GM12872 (cell line): ENCODE measurements at regions not wholly inside any gene's neighbourhood (a gene's known extent, or its start where the extent isn't known, plus 50 kb on each side); places are given as distances from the start of the nearest gene placed in this dataset.

Source experiments
- TF ChIP-seq, protein P1 (sequence below): IDR thresholded peaks from 3 replicates; pipeline ENCODE4 v1.5.1; 2011; ENCODE audit warnings: low read depth, mild to moderate bottlenecking, low read length, moderate library complexity; ENCODE audit not compliant: insufficient read depth

DNA sequence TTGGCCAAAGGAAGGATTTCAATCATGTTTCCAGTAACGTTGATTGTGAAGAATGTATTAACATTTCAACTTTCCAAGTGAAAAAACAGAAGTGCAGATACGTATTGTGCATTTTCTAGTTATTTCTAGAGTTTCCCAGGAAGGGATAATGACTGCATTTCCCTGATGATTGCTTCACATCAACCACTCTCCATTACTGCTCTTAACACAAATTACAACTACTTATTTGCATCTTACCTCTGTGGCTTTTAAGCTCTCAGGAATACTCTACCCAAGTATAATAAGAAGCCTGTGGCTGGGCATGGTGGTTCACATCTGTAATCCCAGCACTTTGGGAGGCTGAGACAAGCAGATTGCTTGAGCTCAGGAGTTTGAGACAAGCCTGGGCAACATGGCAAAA lies 582.5 kb downstream of the ZNF385D start:
- TF ChIP-seq, protein P1, sequence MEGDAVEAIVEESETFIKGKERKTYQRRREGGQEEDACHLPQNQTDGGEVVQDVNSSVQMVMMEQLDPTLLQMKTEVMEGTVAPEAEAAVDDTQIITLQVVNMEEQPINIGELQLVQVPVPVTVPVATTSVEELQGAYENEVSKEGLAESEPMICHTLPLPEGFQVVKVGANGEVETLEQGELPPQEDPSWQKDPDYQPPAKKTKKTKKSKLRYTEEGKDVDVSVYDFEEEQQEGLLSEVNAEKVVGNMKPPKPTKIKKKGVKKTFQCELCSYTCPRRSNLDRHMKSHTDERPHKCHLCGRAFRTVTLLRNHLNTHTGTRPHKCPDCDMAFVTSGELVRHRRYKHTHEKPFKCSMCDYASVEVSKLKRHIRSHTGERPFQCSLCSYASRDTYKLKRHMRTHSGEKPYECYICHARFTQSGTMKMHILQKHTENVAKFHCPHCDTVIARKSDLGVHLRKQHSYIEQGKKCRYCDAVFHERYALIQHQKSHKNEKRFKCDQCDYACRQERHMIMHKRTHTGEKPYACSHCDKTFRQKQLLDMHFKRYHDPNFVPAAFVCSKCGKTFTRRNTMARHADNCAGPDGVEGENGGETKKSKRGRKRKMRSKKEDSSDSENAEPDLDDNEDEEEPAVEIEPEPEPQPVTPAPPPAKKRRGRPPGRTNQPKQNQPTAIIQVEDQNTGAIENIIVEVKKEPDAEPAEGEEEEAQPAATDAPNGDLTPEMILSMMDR = no peak

DNA sequence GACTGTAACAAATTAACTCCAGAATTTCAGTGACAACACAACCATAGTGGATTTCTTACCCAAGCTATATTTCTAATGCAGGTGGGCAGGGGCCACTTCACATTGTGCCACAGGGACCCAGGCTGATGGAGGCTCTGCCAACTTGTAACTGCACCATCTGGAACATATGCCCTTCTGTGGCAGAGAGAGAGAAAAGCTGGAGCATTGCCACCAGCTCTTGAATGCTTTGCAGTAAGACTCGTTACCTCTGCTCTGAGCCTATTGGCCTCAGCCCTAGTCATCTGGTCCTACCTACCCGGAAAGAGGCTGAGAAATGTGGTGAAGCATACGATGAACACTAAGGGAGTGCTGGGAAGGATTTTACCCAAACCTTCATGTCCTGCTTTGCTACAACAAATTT lies 587.1 kb downstream of the ZNF385D start:
- TF ChIP-seq, protein P1 = no peak

DNA sequence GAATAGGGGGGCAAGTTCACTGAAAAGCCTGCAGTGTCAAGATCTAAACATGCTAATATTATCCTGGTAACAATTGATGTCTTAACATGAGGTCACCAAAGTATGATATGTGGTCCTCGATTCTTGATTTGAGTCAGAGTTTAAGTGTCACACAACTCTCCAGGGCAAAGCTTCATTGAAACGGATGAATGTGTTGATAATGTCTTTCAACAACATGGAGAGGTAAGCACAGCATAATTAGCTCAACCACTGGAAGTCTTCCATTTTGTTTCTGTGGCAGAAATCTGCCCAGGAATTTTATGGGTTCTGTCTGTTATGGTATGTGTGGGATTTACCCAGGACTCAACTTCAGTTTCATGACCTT lies 591.5 kb downstream of the ZNF385D start:
- TF ChIP-seq, protein P1 = no peak

DNA sequence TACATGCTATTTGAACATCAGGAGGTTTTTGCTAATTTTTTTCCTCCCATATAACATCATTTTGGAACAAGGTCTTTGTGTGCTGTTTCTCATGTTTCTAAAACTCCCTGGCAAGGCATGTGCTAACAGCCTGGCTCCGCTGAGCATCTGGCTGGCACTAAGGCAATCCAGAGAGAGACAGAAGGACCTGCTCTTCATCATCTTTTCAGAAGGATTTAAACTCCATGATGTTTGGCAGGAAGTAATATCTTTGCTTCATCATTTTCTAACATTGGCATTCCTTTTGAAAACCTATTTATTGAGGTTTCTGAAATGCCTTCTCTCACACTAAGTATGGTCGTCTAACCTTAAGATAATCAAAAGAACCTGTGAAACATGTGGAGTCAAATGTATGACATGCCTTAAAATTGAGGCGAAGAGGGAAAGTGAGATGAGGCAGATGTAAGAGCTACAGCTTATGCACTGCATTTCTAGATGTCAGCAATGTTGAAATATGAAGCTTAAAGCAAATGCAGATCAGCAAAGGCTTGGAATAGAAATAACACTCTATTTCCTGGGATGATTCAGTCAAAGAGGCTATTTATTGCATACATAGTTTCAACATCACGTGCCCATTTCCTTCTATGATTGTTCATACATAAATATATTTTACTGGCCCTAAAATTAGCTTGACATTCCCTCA lies 592.0 kb downstream of the ZNF385D start:
- TF ChIP-seq, protein P1 = no peak

DNA sequence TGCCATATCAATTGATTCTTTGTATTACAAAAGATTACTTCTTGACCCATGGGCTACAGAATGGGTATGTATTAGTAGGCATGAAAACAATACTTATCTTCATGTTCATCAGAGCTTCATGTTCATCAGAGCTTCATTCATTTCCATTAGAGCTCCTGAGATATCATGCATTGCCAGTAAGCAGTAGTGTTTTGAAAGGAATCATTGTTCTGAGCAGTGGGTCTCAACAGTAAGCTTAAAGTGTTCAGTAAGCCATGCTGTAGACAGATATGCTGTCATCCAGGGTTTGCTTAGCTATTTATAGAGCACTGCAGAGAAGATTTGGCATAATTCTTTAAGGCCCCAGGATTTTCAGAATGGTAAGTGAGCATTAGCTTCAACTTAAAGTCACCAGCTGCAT lies 596.1 kb downstream of the ZNF385D start:
- TF ChIP-seq, protein P1 = no peak

DNA sequence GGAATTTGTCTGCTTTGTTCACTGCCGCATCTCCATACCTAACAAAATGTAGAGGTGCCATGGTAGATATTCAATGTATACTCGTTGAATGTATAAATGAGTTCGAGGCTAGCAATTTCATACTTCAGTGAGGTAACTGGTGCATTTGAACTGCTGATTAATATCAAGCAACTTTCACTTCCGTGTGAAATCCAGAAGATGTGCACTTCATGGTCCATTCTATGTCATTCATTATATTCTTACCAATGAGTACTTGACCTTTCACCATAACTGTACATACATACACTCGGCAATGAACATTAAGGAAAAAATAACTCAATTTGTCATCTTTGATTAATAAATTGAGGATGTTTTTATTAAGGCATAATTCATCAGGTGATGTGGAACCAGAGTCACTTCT lies 598.5 kb downstream of the ZNF385D start:
- TF ChIP-seq, protein P1 = no peak

DNA sequence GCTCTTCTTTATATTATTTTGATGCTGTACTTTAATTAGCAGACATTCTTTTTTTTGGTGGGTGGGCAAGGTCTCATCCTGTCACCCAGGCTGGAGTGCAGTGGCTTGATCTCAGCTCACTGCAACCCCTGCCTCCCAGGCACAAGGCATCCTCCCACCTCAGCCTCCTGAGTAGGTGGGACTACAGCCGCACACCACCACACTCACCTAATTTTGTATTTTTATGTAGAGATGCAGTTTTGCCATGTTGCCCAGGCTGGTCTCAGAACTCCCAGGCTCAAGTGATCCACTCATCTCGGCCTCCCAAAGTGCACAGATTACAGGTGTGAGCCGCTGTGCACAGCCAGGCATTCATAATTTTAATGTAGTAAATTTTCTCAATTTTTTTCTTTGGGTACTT lies 608.1 kb downstream of the ZNF385D start:
- TF ChIP-seq, protein P1 = no peak

DNA sequence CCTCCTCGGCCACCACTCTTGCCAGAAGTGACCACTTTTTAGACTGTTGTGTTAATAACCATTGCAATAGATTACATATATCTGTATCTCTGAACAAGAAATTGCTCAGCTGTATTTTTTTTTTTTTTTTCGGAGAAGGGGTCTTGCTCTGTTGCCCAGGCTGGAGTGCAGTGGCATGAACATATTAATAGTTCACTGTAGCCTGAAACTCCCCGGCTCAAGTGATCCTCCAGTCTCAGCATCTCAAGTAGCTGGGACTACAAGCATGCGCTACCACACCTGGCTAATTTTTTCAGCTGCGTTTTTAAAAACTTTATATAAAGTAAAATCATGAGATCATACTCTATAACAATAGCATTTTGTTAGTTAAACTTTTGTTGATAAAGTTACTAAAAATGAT lies 609.0 kb downstream of the ZNF385D start:
- TF ChIP-seq, protein P1 = no peak
